ENCODE measurements at regions not wholly inside any gene's neighbourhood (a gene's known extent, or its start where the extent isn't known, plus 50 kb on each side); places are given as distances from the start of the nearest gene placed in this dataset.

GRCh38 chr21:36549470-36549869 is 69.5 kb upstream of the CLDN14 start:
- Histone ChIP-seq H3K4me2 (peak overlapping the region; percentile 11; the same call in 1 of the 2 replicates), H3K4me3 (no peak overlapping the region), H3K79me2 (replicated peaks; ENCODE audit: insufficient read depth) (no peaks in the 10 kb centered on the region), H3F3A (replicated peaks; ENCODE audit: low read depth) (no peaks in the 10 kb centered on the region), H3K36me3 (ENCODE audit: insufficient read depth) (no peaks in the 10 kb centered on the region), H3K9me2 (ENCODE audit: insufficient read depth) (0 out of 2 replicates have a peak, but pooled peaks cover 6% of the 10 kb centered on the region), H2AFZ (no peak overlapping the region), H3K27me3 (ENCODE audit: insufficient read depth) (no peaks in the 10 kb centered on the region), H4K20me1 (replicated peaks; ENCODE audit: insufficient read depth) (no peaks in the 10 kb centered on the region), H3K27ac (ENCODE audit: low read depth) (no peak overlapping the region), H3K4me1 (ENCODE audit: insufficient read depth) (peaks cover 14% of the 10 kb centered on the region; the same call in 1 of the 2 replicates)
- Mint-ChIP-seq H3K27ac (no peak overlapping the region), H3K4me3 (no peak overlapping the region), H3K27me3 (ENCODE audit: insufficient read depth, low read depth, poor library complexity) (peaks cover 7% of the 10 kb centered on the region), H3K9me3 (no peaks in the 10 kb centered on the region), H3K4me1 (peaks cover 16% of the 10 kb centered on the region; the same call in 2 of the 3 replicates), H3K36me3 (ENCODE audit: low read depth) (no peaks in the 10 kb centered on the region)
- TF ChIP-seq ETS1 (IDR thresholded peaks at IDR 0.05) = no peak
- no peak for TF ChIP-seq CTCF (conservative IDR thresholded peaks at IDR 0.05; ENCODE audit: low read depth in 2 of 2)
- TF ChIP-seq NANOG (IDR thresholded peaks at IDR 0.05; ENCODE audit: borderline replicate concordance) = no peak
- no peak for TF ChIP-seq REST (IDR thresholded peaks at IDR 0.05; ENCODE audit: unreplicated experiment)
- TF ChIP-seq ZNF331 (CRISPR knock-in tag; IDR thresholded peaks at IDR 0.05; ENCODE audit: low read depth) = no peak
- TF ChIP-seq ZNF114 (CRISPR knock-in tag; IDR thresholded peaks at IDR 0.05) = no peak
- no peak for TF ChIP-seq STAT1 (IDR thresholded peaks at IDR 0.05; ENCODE audit: unreplicated experiment)
- TF ChIP-seq EZH2 (IDR thresholded peaks at IDR 0.05; ENCODE audit: low read depth, unreplicated experiment) = no peak
- TF ChIP-seq ZNF462 (CRISPR knock-in tag; IDR thresholded peaks at IDR 0.05) = no peak
- no peak for TF ChIP-seq POLR2AphosphoS5 (IDR thresholded peaks at IDR 0.05; ENCODE audit: low read depth)
- no peak for TF ChIP-seq EZH2phosphoT487 (IDR thresholded peaks at IDR 0.05; ENCODE audit: unreplicated experiment)
- TF ChIP-seq CREB1 (CRISPR knock-in tag; IDR thresholded peaks at IDR 0.05; ENCODE audit: low read depth) = no peak
- TF ChIP-seq JUNB (IDR thresholded peaks at IDR 0.05; ENCODE audit: unreplicated experiment) = no peak
- ATAC-seq (no peak), DNase-seq (ENCODE audit: low spot score) (no peak)
